ENCODE measurements at regions not wholly inside any gene's neighbourhood (a gene's known extent, or its start where the extent isn't known, plus 50 kb on each side); places are given as distances from the start of the nearest gene placed in this dataset.
"Not testable (repeated sequence)": the region's sequence is repeated elsewhere in the genome, so short reads cannot be mapped to it uniquely, and the experiment has no call there.

GRCh38 chr11:115663790-115664189, 159.6 kb upstream of the CADM1 start:
- DNase-seq = no peak

- DNase-seq = no peak
These were observed 156.0 kb upstream of the CADM1 start for GRCh38 chr11:115660030-115660805.

- DNase-seq = peak; percentile 52
These were observed 155.1 kb upstream of the CADM1 start for GRCh38 chr11:115659061-115659963.

GRCh38 chr11:115657586-115657985, 153.4 kb upstream of the CADM1 start:
- DNase-seq = no peak

GRCh38 chr11:115656669-115657068, 152.5 kb upstream of the CADM1 start:
- DNase-seq = no peak

GRCh38 chr11:115656041-115656440, 151.8 kb upstream of the CADM1 start:
- DNase-seq = no peak

GRCh38 chr11:115654792-115655191, 150.6 kb upstream of the CADM1 start:
- no peak for DNase-seq

GRCh38 chr11:115653926-115654325, 149.7 kb upstream of the CADM1 start:
- DNase-seq = no peak

- no peak for DNase-seq
These were observed 148.9 kb upstream of the CADM1 start for GRCh38 chr11:115653076-115653475.

GRCh38 chr11:115652496-115652895, 148.3 kb upstream of the CADM1 start:
- DNase-seq = no peak

GRCh38 chr11:115652094-115652493, 147.9 kb upstream of the CADM1 start:
- DNase-seq = no peak

- no peak for DNase-seq
These were observed 145.2 kb upstream of the CADM1 start for GRCh38 chr11:115649461-115649860.

- no peak for DNase-seq
These were observed 141.6 kb upstream of the CADM1 start for GRCh38 chr11:115645631-115646317.

GRCh38 chr11:115644856-115645255, 140.6 kb upstream of the CADM1 start:
- DNase-seq = no peak

- DNase-seq = no peak
These were observed 139.5 kb upstream of the CADM1 start for GRCh38 chr11:115643549-115644270.

- DNase-seq = no peak
These were observed 138.4 kb upstream of the CADM1 start for GRCh38 chr11:115642660-115643059.

- no peak for DNase-seq
These were observed 133.5 kb upstream of the CADM1 start for GRCh38 chr11:115637599-115638241.

- DNase-seq = no peak
These were observed 132.7 kb upstream of the CADM1 start for GRCh38 chr11:115636753-115637527.

GRCh38 chr11:115633977-115634376, 129.8 kb upstream of the CADM1 start:
- not testable (repeated sequence) for DNase-seq

GRCh38 chr11:115632061-115632460, 127.8 kb upstream of the CADM1 start:
- DNase-seq = no peak
